Superior temporal gyrus (tissue), 1 donor: ENCODE measurements at regions not wholly inside any gene's neighbourhood (a gene's known extent, or its start where the extent isn't known, plus 50 kb on each side); places are given as distances from the start of the nearest gene placed in this dataset.
A peak's percentile ranks its signal among the peaks of the same experiment; 100 is the strongest.
"Not testable (repeated sequence)": the region's sequence is repeated elsewhere in the genome, so short reads cannot be mapped to it uniquely, and the experiment has no call there.

Source experiments
- DNase-seq: peaks from one replicate; pipeline ENCODE4 v3.0.0-alpha.2; 2016; ENCODE audit errors: extremely low spot score

GRCh38 chr3:193046371-193046770 lies 128.7 kb upstream of the MB21D2 start:
- no peak for DNase-seq

GRCh38 chr3:193047461-193047860 lies 129.8 kb upstream of the MB21D2 start:
- not testable (repeated sequence) for DNase-seq

DNA sequence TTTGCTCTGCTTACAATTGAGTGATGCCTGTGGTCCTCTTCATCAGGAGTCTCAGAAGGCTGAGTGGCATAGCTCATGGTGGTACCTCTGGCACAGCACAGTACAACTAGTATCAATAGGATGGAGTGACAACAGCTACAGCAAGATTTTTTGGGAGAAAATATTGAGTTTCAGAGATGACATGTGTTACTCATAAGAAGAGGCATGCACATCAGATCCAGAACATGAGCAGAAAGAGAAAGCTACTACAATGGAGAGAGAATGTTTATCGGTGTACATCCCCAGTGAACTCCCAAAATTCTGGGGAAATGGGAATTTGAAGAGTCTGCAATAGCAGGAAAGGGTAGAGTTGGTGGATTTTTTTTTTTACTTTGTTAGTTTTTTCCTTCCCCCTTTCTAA lies 130.5 kb upstream of the MB21D2 start:
- DNase-seq = no peak

- DNase-seq = no peak
Measured at GRCh38 chr3:193049935-193050334, 132.3 kb upstream of the MB21D2 start.

GRCh38 chr3:193051314-193051713 lies 133.7 kb upstream of the MB21D2 start:
- no peak for DNase-seq

GRCh38 chr3:193052354-193053045 lies 134.8 kb upstream of the MB21D2 start:
- no peak for DNase-seq

GRCh38 chr3:193053046-193053435 lies 135.4 kb upstream of the MB21D2 start:
- DNase-seq = no peak

- no peak for DNase-seq
Measured at GRCh38 chr3:193055352-193055751, 137.7 kb upstream of the MB21D2 start.

- no peak for DNase-seq
Measured at GRCh38 chr3:193057616-193058015, 140.0 kb upstream of the MB21D2 start.

- DNase-seq = no peak
Measured at GRCh38 chr3:193060748-193061546, 143.3 kb upstream of the MB21D2 start.

DNA sequence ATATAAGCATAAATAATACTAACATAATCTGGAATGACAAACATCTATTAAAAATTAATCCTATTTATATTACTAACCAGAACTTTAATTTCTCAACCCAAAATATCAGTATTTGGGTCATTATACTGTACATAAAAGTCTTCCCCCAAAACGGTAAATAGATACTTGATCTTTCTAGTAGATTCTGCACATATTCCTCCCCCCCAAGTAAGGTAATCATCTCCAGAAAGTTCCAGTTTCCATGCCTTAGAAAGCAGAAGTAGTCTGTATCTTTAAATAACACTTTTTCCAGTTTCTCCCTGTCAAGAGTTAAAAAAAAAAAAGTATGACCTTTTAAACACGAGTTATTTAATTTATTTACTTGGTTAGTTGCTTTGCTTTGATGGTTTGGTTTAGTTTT lies 150.7 kb upstream of the MB21D2 start:
- no peak for DNase-seq

DNA sequence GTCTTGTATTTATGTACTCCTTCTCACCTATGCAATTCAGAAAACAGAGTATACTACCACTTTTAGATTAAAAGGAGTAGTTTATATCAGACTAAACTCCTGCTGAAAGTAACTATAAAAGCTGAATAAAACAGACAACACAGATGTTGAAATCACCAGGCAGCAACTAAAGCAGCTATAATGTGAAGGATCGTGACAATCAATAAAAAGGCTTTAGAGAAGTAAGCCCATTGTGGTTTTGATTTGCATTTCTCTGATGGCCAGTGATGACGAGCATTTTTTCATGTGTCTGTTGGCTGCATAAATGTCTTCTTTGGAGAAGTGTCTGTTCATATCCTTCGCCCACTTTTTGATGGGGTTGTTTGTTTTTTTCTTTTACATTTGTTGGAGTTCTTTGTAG lies 152.1 kb upstream of the MB21D2 start:
- not testable (repeated sequence) for DNase-seq

- no peak for DNase-seq
Measured at GRCh38 chr3:193078996-193079753, 161.5 kb upstream of the MB21D2 start.

- DNase-seq = no peak
Measured at GRCh38 chr3:193080821-193081365, 160.1 kb upstream of the PLAAT1 start.

- DNase-seq = no peak
Measured at GRCh38 chr3:193085655-193086054, 155.4 kb upstream of the PLAAT1 start.

DNA sequence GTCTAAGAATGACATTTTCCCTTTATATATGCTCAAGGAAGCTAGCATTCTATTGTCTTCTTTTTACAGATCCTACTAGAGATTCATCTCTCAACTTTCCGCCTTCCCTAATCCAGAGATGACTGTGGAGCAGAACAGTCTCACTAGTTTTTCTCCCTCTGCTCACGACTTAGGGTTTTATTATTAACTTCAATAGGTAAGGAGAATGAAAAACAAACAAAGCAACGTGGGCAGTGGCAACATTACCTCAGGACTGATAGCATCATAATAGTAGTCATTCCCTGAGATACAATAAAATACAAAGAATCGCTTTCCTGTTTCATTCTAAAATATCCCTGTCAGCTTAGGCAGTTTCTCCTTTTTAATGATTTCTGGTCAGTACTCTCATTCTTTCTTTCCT lies 154.3 kb upstream of the PLAAT1 start:
- DNase-seq = no peak

DNA sequence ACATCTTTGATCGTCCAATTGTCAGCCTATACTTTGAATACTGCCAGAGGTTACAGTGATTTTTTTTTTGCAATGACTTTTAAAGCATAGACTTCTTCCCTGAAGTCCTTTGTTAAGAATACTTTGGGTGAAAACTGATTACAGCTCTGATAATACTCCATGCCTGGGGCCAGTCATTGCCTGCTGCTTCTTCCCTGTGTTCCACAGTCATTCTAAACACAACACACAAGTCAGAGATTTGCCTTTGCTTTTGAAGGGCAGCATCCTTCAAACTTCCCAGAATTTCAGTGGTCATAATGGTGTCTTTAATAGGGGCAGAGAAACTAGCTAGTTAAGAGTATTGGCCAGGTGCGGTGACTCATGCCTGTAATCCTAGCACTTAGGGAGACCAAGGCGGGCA lies 153.7 kb upstream of the PLAAT1 start:
- no peak for DNase-seq

DNA sequence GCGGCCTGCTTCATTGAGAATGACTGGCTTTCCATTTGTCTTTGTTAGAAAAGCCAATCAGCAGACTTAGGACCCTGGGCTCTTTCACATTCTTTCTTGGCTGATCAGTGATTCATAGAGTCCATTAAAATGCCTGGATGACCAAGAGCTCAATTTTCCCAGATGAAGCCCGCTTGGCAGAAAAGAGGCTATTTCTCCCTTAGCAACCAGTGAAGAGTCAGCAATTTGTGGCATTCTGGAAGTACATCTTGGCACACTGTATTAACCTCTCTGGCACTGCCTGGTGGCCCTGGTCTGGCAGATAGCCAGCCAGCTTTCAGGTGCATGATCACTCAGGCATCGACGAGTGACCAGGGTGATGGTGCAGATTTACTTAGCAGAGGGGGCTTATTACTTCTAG lies 145.7 kb upstream of the PLAAT1 start:
- DNase-seq = peak; percentile 17

GRCh38 chr3:193096076-193096475 lies 144.9 kb upstream of the PLAAT1 start:
- DNase-seq = no peak

GRCh38 chr3:193114431-193115340 lies 126.3 kb upstream of the PLAAT1 start:
- DNase-seq = no peak

GRCh38 chr3:193116871-193117270 lies 124.2 kb upstream of the PLAAT1 start:
- no peak for DNase-seq
